Activated CD4-positive, alpha-beta T cell treated with anti-CD3 and anti-CD28 coated beads, Interleukin-2, amount 50 U/mL, for 4 hours (primary cell): ENCODE measurements at regions not wholly inside any gene's neighbourhood (a gene's known extent, or its start where the extent isn't known, plus 50 kb on each side); places are given as distances from the start of the nearest gene placed in this dataset.

Experiments used
- DNase-seq, 2 experiments: peaks; one replicate each; pipeline ENCODE4 v3.0.0-alpha.2; 2020

DNA sequence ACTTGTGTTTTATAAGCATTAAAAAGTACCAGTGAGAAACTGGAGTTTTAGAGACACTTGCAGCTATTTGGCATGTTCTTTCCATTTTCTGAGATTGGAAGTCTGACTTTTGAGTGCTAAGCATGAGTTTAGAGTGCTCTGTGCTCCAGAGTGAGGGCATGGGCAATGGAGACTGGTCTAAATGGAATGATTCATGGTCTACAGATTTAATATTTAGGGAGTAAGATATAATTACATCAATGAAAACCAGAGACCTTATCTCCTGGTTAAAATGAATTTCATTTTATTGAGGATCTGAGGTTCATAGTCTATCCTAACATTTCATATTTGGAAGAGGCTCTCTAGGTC, 135.9 kb upstream of the RPS23 start:
- no peak for DNase-seq

DNA sequence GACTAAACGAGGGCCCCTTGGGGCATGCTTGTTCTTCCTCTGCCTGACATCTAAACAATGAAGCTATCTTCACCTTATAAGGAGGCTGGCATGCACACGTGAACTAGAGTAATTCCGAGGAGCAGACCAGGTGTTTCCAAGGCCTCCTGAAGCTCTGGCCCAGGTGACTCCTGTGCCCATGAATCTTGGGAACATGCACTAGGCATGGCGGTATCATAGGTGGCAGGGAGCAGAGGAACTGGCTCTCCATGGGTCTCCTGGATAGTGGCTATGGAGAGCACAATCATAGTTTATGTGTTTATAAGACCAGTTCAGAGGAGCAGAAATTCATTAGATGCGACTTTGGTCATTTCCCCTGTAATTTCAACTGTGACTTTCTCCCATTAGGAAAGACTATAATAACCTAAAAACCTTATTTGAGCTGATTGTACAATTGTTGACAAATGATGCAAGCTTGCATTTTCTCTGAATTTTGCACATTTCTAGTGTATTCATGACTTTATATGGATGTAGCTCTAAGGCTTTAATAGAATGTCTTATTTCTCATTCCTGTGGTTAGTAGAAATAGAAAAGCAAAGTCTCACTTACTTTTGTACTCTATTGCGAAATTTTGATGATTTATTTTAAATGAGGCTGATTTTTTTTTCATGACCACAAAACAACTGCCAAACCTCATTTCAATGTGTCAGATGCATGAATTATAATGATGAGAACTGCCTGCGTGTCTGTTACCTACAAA, 135.3 kb upstream of the RPS23 start:
- no peak for DNase-seq

DNA sequence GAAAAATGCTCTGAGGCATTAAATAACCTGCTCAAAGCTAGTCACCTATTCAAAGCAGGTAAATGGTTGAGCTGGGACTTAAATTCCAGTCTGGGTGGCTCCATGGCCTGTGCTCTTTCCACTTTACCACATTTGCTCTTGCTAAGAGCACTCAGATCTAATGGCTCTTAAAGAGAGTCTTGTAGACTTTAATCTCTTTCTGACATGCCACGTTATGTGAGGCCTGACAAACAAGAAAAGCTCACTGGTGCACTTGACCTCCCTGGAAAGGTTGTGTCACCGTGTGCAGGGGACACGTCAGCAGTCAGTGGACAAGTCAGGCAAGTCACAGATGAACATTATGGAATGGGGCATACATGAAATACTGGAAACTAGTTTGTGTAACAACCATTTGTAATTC, 129.9 kb upstream of the RPS23 start:
- DNase-seq = no peak

DNA sequence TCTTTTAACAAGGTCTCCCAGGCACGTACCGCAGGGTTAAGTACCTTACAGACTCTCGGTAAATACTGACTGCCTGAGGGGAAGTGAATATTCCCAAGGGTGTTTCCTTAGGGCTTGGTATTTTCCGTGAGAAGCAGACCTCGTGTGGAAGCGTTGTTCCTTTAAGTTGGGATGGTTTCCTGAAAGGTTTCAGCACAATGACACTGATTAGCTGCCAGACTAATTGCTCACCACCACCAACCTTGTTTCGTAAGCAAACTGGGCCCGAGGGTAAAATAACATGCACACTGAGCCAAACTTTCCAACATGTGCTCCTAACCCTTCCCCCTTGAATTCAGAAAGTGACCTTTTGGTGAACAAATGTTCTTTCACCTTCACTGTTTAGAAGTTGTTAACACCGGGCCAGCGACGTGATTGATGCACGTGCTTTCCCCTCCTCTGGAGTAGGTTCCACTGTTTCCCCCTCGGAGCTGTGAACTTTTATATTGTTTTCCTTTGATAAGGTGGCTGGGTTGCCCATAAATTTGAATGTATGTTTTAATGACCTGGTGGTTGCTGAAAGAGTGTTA, 128.1 kb upstream of the RPS23 start:
- DNase-seq = no peak

DNA sequence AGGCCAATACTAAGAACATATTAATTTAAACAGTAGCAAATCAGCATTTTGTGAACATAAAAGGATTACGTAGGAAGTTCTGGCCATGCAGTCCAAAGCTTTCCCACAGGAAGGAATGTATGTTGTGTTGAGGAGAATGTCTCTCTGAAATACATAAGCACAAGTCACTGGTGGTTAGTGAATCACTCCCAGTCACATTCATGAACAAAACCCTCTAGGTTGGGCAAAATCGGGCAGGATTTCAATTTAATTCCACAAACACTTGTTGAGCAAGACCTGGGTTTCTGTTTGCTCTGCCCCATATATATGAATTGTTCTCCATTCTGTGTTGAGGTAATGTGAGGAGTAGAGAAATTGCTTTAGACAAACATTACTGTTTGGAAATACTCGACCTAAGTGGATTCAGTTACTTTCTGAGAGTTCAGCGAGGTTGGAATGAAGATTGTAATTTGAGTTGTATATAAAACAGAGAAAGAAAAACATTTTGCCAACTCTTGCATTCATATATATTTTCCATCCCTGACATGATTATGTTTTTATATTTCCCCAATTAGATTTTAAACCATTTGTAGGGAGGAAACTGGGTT, 127.6 kb upstream of the RPS23 start:
- DNase-seq = no peak

DNA sequence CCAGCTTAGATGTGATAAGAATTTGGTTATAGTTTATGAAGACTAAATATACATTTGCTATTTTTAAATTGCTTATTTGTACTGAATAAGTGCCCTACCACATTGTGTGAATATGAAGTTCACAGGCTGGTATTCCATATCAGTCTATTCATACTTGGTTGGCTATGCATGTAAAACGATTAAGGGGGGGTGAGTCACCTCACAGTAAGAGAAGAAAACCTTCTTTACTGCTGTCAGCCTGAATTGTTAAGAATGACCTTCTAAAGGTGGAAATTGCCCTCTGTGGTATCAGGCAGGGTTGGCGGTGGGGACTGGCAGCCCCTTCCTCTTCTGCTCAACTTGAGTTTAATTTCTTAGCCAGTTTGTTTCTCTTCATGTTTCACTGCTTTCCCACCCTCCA, 127.0 kb upstream of the RPS23 start:
- no peak for DNase-seq

DNA sequence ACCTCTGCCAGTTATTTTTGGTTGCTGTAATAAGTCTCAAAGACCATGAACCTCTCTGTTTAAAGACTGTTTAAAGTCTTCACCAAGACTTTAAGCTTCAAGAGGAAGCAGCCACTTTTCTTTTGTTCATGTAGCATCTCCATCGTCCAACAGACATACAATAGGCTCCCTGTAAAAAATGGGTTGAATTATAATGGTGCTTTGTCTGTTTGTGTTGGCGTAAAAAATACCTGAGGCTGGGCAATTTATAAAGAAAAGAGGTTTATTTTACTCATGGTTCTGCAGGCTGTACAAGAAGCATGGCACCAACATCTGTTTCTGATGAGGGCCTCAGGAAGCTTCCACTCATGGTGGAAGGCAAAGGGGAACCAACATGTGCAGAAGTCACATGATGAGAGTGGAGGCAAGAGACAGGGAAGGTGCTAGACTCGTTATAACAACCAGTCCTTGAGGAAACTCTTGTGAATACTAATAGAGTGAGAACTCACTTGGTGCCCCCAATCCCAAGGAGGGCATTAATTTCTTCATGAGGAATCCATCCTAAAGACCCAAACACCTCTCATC, 126.3 kb upstream of the RPS23 start:
- DNase-seq = no peak

DNA sequence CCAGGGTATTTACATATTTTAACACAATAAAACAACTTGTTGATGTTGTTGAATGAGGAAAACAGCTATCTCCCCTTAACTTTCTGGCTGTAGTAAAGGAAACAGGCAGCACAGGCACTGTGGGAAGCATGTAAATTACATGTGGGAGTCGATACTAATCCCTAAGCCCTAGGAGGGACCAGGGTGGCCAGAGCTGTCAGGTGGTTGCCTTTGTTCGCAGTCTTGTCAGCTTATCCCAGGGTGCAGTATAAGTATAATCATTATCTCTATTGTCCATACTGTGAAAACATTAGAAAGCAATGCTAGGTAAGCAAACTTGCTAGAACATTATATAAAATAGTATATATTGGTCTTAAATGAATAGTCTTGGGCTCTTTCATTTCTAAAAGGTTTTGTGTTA, 125.6 kb upstream of the RPS23 start:
- no peak for DNase-seq

DNA sequence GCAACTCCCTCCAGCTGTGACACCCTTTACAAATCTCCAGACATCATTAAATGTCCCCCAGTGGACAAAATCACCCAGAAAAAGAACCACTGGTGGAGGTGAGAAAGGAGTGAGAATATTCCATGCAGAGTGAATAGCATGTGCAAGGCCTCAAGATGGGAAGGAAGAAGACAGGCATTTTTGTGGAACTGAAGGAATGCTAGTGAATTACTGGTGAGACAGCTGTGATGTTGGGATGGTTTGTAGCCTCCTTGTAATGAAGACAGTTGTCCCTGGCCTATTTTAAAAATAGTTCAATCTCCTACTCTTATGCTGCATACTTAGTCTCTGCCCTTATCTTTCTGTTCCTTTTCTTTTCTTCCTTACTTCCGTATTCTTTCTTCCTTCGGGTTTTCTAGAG, 124.9 kb upstream of the RPS23 start:
- no peak for DNase-seq

DNA sequence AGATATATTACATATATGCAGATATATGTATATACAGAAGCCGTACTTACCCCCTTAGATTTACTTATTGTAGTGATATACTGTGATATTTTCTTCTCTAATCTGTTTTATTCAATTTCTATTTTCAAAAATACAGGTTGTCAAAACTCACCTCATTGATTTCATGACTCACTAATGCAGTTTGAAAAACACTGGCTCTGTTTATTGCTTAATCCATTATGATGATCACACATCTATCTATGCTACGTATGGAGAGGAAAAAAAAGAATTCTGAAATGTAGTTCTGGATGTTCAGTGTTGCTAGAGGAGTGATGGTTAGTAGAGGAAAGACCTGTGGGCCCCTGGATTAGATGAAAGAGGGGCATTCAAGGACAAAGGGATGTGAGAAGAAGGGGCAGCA, 121.0 kb upstream of the RPS23 start:
- DNase-seq = no peak

DNA sequence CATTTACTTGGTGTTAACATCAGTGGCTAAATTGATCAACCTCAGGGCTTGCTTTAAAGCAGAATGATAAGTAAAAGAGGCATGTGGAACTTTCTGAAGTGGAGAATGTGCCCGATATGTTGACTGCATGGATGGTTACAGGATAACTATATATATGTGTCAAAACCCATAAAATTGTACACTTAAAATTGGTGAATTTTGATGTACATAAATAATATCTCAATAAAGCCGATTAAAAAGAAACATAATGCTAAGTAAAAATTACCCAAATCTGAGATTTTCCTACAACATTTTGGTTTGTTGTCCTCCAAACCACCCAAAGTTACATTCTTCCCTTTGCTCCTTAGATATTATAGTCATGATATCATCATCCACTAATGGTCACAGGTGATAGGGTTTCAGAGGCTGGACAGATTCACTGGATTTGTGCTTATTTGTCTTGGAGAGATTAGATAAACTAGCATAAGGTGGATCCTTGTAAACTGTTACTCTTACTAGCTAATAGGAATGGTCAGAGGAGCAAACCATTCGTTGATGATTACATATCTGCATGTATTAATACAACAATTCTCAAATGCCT, 119.7 kb upstream of the RPS23 start:
- no peak for DNase-seq

DNA sequence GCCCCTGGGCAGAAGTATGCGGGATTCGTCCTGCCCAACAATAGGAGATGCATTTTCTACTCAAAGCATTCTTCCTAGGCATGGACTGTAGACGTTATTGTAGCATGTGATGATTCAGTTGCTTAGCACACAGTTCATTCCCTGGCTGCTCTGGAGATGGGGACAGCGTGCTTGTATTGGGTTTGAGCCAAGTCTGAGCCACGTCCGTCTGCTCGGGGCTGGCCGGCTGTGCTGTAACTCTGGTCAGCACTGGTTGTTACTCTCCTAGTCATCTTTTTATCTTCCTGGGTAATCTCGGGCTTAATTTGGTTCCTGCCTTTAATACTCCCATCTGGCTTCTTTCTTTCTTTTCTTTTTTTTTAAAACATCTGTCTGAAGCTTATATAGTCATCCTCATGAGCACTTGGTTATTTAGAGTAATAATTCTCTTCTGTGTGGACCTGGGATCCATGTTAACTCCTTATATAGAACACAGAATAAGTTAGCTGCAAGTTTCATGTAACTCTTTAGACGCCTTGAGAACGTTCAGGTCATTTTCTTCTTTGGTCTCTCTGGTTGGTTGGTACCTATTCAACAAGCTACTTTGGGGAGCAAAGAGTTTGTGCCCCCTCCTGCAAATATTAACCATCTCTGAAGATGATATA, 118.8 kb upstream of the RPS23 start:
- no peak for DNase-seq

DNA sequence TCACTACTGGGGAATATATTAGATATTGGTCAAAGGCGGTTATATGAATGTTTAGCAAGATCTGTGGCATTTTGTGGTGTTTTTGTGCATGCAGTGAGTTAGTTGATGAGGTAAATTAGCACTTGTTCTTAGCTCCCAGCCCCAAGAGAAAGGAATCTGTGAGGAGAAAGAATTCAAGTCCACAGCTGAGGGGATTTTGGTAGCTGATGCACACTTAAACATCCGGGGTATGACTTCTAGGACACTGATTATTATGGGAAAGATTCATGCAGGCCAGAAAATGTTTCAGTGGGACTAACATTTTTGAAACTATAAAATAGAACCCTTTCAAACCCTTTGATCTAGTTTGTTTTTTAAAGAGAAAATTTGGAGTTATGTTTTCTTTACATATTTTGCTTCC, 118.2 kb upstream of the RPS23 start:
- DNase-seq = no peak

DNA sequence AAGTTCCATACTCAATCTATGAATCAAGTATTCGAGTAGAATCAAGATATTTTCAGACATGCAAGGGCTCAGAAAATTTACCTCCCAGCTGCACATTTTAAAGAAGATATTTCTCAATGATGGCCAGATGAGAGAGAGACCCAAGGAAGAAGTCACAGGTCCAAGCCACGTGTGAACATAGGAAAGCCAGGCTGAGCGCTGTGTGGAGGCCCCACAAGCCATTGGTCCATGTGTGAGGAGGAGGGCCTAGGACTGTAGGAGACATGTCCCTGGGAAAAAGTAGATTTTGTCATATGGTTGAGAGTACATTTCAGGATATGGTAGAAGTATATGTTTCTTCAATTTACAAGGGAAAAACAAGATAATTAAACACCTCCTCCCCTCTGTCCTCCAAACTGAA, 115.8 kb upstream of the RPS23 start:
- DNase-seq = no peak

DNA sequence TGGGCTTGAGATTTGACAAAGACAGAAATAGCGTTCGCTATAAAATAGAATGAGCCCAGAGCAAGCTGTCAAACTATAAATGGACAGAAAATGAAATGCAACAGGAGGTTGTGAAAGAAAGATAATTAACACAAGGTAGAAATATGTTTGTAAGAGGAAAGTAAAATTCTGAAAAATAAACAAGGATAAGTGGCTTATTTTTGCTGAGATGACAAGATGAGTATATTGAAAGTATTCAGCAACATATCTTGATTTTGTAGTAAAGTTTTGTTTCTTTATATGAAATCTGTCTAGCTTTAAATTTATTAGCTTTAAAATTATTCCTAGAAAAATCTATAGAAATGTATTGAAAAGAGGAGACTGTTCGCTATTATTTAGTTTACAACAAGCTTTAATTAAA, 111.9 kb upstream of the RPS23 start:
- DNase-seq = no peak

DNA sequence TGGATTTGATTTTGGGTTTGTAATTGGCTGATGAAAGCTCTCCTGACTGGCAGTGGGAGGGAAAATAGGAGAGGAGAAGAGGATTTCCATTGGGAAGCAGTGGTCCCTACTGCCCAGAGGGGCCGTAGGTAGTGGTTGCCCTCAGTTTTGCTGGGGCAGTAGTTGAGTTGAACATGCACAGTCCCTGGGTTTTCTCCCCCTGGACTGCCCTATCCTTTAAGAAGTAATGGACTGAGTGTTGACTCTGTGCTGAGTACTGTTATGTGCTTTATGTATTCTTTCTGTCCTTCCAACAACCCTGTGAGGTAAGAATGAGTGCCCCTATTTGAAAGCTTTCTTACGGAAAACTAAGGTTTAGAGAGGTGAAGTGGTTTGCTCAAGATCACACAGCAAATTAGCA, 111.2 kb upstream of the RPS23 start:
- no peak for DNase-seq

DNA sequence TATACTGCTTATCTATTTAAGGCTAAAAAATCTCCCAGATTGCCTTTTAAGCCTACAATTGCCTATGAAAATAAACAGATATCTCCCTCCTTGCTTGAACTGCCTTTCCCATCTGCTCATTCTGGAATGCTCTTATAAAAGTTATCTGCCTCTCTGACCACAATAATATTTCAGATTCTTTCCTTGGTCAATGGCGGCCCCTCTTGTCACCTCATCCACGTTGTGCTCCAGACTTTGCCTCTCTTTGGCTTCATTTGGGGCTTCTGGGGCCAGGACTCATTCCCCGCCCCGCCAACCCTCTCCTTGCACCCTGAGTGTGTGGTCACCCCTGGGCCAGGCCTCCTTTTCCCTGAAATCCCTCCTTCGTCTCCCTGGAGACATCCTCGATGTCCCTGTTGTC, 110.0 kb upstream of the RPS23 start:
- DNase-seq = no peak

DNA sequence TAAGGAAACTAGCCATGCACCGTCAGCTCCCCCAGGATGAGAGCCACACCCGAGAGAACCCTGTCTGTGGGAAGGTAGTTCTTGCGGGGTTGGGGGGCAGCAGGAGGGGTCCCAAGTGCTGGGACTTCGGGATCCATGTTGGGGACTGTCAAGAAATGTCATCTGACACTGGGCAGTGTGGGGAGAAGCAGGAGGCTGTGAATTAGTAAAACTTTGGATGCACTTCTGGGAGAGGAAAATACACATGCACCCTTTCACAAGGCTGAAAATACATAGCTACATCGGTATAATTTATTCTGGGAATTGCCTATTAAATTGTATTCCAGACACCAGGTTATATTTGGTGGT, 109.6 kb upstream of the RPS23 start:
- no peak for DNase-seq

DNA sequence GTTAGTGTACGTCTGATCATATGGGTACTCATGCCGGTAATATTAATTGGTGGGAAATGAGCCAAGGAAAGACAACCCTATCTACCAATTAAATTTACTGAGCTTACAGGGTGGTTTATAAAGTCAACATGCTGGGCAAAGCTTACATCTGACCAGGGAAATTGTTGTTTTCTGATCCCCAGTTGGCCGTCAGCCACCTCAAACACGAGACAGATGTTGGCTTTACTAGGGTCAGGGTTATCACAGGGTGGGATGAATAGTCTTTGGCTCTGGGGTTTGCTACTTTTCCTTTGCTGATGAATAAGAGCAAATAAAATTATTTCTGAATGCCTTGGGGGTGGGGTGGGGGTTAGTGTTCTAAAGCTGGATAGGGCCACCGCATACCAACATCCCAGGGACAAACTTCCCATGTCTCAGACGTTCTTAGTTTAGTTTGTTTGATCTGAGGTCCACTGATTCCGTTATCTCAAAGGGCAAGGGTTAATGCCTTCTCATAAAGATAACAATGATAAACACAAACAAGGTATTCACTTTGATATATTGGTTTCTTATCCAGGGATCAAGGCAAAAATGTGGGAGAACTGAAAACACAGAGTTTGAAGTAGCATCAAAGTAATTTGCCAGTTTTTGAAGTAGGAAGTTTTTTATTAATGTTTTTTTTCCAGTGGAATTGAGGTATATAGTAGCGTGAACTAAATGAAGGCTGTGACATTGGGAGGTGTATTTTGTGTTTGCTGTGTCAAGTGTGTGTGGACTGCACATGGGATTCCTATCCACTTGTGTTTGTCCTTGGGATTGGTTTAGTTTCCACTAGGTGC, 109.1 kb upstream of the RPS23 start:
- no peak for DNase-seq

DNA sequence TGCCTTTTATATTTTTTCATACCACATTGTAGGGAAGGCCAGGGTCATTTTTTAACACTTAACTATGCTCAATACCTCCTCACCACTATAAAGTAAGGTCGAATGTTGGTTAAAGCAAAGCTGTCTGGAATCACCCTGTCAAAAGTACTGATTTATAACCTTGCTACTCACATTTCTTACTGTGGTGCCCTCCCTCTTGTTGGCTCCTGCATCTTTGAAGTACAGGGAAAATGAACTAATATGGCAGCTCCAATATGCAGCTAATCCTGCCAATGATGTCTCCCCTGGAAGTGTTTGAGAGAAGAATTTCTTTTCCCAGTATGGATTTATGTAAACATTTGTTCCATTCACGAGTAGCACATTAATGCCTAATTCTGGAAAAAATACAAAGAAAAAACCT, 108.4 kb upstream of the RPS23 start:
- no peak for DNase-seq

DNA sequence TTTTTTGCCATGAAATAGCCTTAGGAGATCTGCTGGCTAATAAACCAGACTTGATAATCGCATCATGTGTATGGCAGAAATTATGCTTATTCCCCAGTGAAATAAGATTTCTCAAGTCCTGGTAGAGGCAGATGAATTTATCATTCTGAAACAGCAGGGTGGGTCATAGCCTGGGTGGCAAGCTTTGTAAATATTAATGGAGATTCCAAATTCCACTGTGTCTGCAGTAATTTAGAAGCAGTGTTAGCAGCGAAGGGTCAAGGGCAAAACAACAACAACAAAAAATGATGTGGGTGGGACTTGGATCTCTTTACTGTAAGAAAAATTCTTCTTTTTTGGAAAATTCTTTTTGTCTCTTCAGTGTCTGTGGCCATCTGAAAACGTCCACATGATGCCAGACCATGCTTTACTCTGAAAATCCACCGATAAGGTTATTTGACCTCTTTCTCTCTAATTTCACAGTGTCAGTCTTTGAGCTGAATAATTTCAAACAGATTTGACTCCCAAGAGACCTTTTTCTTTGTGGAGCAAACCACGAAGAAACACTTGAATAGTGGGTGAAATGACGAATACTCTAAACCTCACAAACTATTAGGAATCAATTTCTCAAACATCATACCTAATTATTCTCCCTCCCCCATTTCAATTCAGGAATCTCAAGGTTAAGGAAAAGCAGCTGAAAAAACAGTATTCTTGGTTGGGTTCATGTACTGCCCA, 106.0 kb upstream of the RPS23 start:
- DNase-seq = no peak

DNA sequence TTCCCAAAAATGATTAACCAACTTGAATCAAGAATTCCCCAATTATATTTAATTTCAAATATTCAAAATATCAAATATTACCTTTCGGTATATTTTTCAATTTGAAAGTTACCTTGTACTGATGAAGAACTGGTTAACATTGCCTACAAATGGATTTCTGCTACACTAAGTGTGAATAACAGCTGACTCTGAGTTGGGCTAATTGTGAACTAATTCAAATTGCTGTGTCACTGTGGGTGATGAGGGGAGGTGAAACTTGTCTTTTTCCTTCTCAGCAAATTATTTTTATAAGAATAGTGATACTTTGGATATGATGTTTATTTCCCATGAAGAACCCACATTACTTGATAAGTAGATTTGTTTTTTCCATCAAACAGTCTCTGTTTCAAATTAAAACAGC, 103.4 kb upstream of the RPS23 start:
- DNase-seq = no peak
